IMR-90 (cell line): ENCODE measurements at regions not wholly inside any gene's neighbourhood (a gene's known extent, or its start where the extent isn't known, plus 50 kb on each side); places are given as distances from the start of the nearest gene placed in this dataset.

Source experiments
- MAZ ChIP-seq: IDR thresholded peaks from 2 replicates; pipeline ENCODE4 v1.6.1; 2012; ENCODE audit warnings: low read depth, mild to moderate bottlenecking, low read length, improper control_type of control experiment, moderate library complexity, borderline replicate concordance
- POLR2A ChIP-seq: IDR thresholded peaks from 2 replicates; pipeline ENCODE4 v1.6.1; 2012; ENCODE audit warnings: mild to moderate bottlenecking, low read depth, low read length

- no peak for TF ChIP-seq MAZ
- TF ChIP-seq POLR2A = no peak
Measured at GRCh38 chr9:16214677-16215352, 655.7 kb downstream of the BNC2 start.
